GM18517 (cell line): ENCODE measurements at regions not wholly inside any gene's neighbourhood (a gene's known extent, or its start where the extent isn't known, plus 50 kb on each side); places are given as distances from the start of the nearest gene placed in this dataset.
"Not testable (repeated sequence)": the region's sequence is repeated elsewhere in the genome, so short reads cannot be mapped to it uniquely, and the experiment has no call there.

Experiments used
- ATAC-seq: cut with Tn5 transposase; IDR thresholded peaks from one replicate; pipeline ENCODE4 v1.9.1; 2021; ENCODE audit warnings: mild to moderate bottlenecking, moderate library complexity; ENCODE audit not compliant: unreplicated experiment

DNA sequence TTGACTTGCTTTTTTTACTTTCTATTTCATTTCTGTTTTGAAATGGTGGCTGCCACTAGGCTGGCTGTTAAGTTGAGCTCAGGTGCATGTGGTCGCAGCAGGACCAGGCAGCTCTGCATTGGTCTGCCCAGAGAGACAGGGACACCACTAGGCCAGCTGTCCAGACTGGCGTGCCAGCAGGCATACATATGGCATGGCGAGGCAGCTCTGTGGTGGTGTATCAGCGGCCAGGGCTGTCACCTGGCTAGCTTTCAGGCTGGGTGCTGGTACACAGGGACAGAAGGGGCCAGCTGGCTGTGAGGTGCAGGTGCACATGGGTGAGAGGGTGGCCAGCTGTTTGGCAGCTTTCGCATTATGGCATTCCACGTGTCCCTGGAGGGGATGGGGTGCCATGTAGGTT, 654.0 kb upstream of the ACO1 start:
- no peak for ATAC-seq

DNA sequence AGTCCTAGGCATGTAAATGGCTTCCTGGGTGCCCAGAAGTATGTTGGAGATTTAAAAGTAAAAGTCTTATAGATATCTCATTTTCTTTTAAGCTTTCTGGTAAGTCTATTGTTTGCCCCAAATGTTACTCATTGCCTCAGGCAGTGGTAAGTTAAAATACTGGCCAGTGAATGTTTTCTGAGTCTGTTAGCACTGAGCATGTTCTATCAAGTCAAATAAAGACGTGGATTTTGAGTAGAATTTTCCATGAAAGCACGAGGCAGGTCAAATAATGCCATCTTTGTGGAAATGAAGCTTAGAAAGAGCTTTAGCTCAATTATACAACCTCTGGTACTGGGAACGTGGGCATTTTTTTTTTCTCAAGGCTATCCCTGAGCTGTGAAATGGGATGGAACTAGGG, 651.3 kb upstream of the ACO1 start:
- no peak for ATAC-seq

DNA sequence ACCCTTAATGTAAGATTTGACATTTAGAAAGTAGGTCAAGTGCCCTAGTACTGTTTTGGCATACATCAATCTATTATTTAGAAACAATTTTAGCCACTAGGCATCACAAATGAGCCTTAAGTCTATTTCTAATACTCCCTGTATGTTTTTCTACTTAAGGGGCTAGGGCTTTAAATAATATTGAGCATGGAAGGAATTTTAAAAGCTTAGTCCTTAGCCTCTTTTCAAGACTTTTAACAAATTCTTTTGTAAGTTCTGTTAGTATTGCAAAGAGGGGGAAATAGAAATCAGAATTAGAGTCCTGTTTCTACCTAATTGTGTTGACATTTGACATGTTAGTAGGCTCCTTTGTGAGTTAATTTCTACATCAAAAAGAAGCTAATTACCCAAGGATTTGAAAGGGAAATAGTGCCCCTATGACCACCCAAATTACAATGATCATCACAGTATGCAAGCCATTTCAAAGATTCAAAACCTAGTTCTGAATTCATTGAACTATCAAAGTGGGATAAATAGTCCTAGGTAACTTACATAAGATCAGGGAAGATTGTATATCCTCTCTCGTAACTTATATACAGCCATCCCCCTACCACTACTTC, 647.8 kb upstream of the ACO1 start:
- no peak for ATAC-seq

DNA sequence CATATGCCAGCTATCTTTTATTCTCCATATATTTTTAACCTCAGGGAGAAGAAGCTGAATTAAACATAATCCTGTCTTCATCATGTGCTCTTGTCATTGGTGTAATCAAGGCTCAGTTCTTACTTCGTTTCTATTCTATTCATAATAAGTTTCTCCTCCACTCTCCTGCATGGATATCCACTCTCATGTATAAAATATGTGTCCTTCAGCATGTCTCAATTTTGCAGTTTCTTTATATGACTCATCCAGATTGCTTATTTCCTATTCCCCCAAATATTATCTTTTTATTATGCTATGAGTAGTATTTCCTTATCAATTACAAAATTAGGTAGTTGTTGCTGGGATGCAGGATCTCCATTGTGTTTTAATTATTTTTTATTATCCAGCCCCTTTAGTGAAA, 643.7 kb upstream of the ACO1 start:
- no peak for ATAC-seq

DNA sequence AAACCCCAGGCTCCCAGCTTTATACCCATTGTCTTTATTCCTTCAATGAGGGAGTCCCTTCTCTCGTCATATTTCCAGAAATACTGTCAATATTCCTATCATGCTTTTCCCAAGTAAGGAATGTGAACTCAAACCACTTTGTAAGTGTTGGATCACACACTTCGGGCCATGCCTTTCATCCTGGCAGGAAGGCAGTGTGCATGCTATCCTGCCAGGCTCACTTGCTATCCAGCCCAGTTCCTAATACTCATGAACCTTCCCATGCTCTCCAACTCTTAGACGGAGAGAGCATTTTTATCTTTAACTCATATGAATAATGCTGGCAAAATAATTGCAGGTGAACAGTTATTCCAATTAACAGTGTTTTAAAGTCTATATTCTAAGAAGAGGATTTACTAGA, 639.9 kb upstream of the ACO1 start:
- no peak for ATAC-seq

DNA sequence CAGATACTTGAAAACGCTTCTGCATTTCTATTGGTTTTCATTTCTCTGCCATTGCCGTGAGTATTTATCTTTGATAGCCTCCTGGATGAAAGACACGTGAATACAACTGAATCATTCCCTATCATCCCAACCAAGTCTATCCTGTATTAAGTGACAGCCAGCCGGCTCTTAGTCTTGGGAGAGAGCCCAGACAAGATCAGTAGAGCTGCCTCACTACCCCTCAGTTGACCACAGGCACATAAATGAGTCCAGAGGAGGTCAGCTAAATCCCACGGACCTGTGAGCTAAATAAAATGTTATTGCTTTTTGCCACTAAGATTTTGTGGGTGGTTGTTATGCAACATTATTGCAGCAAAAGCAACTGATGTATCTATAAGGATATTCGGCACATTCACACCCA, 639.0 kb upstream of the ACO1 start:
- ATAC-seq: no peak

DNA sequence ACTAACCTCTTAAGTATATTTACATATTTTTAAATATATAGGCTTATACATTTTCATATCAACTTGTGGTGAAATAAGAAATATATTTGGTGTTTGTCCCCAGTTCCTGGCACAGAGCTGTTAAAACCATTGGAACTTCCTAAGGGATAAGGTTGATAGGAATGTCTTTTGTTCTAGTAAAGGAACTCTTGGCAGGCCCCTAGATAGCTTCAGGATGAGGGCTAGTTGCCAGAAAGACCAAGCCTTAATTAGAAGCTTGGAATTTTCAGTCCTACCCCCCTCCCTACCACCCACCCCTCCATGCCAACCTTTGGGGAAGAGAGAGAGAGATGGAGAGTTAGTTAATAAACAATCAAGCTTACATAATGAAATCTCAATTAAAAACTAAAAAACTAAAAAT, 638.6 kb upstream of the ACO1 start:
- no peak for ATAC-seq

DNA sequence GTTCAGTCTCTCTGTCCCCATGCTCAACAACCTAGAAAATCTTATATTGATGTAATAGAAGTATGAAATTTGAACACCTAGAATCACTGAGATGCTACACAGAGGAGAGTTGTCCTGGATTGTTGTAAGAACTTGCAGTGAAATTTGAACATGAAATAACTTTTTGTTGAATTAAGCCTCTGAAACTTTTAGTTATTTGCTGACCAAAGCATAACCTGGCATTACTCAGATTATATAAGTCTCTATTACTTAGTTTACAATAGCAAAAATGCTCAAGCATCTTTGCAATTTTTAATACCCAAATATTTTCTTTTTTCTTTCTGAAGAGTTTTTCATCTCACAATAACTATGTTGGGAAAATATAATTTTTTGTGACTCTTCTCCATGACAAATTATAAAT, 630.7 kb upstream of the ACO1 start:
- ATAC-seq: no peak

DNA sequence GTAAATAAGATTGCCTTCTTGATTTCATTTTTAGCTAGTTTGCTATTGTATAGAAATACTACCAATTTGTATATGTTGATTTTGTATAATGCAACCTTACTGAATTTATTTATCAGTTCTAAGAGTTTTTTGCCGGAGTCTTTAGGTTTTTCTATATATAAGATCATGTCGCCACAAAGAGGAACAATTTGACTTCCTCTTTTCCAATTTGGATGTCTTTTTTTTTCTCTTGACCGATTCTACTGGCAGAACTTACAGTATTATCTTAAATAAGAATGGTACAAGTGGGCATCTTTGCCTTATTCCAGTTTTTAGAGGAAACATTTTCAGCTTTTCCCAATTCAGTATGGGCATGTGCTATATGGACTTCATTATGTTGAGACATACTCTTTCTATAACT, 624.7 kb upstream of the ACO1 start:
- no peak for ATAC-seq

DNA sequence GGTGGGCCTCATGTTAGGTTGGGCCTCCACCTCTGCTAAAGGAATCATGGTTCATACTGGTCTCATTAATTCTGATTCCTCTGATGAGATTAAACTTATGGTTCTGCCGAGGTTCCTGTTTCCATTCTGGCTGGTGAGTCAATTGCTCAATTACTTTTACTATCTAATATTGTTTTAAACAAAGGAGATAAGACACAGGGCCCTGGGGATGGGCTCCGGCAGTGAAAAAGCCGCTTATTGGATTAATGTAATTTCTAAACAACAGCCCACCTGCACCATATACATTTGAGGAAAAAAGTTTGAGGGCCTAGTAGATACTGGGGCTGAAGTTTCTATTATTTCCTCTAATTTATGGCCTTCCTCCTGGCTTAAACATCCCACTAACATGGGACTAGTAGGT, 610.4 kb upstream of the ACO1 start:
- ATAC-seq: not testable (repeated sequence)

DNA sequence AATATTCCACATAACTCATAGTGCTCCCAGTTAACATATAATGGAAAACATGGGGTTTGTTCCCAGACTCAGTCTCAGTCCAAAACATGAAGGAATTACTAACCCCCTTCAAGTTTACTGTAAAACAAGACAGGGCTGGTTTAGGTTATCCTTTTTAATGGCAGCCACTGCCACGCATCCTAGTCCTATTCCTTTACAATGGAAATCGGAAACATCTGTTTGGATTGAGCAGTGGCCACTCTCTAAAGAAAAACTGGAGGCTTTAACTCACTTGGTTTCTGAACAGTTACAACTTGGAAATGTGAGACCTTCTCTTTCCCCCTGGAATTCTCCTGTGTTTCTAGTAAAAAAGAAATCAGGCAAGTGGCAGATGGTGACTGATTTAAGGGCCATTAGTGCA, 609.9 kb upstream of the ACO1 start:
- ATAC-seq: no peak

DNA sequence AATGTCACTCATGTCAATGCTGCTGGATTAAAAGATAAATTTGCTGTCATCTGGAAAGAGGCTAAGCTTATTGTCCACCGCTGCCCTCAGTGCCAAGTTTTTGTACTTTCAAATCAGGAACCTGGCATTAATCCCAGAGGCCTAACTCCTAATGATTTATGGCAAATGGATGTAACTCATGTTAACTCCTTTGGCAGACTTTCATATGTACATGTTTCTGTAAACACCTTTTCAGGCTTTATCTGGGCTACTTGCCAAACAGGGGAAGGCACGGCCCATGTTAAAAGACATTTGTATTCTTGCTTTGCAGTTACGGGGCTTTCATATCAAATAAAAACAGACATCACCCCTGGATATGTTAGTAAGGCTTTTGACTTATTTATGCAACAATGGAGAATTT, 608.0 kb upstream of the ACO1 start:
- ATAC-seq: no peak

DNA sequence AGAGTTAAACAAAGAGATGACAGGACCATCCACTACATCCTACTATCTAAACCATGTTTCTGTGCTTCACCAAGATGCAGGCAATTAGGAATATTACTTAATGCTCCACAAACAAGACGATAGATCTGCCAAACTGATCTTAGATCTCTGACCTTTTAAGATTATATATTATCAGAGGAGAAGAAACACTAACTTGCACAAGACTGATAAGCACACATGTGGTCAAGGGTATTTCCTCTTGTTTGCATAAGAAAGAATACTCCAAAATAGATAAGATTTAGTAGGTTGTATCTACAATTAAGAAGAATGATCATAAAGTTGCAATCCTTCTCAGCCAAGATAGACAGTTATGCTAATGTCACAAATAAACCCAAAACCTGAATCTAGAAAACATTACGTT, 601.0 kb upstream of the ACO1 start:
- no peak for ATAC-seq

DNA sequence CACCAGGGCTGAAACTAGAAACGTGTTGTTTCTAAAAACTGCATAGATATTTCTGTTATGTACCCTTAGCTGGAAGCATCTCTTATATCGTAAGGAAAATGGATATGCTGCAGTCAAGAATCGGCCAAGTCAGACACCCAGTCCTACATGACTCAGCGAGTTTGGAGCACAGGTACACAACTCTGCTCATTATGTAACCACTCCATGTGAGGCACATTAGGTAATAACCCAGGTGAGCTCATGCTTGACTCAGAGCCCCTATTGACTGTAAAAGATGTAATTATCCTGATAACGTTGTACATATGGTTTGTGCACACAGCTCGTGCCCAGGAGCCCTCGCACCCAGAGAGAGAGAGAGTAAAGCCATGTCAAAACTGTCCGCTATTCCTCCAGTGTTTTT, 593.7 kb upstream of the ACO1 start:
- no peak for ATAC-seq

DNA sequence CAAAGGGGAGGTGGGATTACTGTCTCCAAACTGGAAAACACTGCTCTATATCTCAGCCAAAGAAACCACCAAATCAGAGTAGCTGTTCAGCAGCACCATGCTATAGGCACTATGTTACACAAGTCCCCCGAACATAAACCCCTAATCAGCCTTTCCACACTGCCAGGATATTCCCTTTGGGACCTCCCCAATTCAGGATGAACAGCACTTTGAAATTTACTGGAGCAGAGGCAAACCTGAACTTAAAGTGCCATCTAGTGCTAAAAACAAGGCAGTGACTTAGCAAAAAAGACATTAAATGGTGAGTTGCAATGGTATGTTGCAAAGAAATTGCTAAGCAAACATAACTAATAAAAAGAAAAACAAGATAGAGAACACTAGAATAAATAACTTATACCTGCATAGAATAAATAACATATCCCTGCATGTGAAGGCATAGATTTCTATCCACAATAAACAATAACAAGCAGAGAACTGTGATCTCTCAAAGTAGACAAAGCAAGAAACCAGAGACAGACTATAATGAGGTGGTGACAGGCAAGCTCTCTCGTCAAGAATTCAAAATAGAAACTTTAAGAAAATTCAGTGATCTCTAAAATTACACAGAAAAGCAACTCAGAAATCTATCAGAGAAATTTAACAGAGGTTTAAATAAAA, 584.4 kb upstream of the ACO1 start:
- ATAC-seq: no peak

DNA sequence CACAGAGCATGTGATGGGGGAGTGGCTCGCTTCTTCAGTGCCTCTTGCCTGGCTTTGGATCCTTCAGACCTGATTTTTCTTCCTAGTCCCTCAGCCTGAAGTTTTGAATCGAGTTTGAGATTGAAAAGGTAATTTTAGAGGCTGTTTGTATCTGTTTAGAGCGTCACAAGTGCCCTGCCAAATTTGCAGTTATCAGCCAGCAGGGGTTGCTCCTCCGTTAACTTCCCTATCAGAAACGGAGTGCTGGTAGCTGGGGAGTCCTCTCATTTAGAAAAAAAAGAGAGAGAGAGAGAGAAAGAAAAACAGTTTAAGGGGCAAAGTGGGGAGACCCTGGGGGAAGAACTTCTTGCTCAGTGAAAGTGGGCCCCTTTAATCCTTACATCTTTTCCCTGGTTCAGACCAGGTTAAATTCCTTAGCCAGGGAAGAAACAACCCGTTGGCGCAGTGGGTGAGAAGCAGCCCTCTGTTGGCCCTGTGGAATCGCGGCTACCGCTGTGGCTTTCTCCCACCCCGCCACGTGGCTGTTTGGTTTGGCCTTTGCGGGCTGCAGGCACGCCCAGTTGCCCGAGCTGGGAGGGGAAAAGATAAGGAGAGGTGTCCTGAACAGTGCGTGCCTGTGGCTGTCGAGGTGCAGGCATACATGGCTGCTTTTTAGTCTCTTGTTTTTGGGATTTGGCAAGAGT, 576.7 kb upstream of the ACO1 start:
- ATAC-seq: no peak

DNA sequence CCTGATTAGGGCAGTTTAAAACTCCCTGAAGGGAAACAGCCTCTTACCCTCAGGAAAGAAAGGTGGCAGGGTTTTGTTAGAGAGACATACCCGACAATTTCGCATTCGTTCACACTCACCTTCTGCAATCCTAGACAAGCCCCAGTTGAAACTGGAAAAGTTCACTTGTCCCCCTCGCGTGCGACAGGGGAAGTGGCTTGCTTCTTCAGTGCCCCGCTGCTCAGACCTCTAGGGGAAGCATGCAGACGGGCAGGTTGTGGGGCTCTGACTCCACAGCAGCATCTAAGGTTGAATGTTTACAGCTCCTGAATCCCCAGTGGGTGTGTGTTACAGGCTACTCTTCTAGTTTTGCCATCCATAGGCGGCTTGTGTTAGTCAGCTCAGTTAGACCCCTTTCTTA, 575.7 kb upstream of the ACO1 start:
- ATAC-seq: no peak

DNA sequence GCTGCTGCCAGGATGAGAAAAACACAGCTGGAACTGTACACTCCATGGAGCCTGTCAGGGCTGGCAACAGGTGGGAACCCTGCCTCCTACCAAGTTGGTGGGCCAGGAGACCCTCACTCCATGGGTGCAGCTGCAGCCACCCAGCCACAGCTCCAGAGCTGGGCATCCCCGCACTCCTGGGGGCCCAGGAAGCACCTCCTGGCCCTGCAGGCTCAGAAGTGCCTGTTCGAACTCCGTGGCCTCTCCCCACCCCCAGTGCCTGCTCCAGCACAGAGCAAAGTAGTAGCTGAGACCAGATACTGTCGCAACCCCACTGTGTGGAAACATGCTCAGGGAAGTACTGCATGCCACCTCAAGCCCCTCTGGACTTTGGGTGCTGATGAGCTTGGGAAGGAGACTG, 564.0 kb upstream of the ACO1 start:
- ATAC-seq: no peak

DNA sequence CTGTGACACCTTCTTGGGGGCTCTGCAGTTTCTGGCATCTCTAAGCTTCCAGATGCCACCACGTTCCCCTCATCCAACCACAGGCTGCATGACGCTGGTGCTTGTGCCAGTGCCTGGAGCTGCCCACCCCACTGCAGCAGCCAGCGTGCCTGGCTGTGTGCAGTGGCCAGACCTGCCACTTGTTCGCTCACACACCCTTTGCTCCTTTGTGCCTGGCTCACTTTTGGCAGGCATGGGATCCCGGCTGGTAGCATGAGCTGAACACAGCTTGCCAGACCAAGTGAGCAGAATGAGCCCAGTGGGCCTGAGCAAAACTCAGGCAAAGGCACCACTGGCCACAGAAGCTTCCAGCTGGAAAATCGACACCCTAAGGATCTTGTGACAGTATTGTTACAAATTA, 562.9 kb upstream of the ACO1 start:
- no peak for ATAC-seq

DNA sequence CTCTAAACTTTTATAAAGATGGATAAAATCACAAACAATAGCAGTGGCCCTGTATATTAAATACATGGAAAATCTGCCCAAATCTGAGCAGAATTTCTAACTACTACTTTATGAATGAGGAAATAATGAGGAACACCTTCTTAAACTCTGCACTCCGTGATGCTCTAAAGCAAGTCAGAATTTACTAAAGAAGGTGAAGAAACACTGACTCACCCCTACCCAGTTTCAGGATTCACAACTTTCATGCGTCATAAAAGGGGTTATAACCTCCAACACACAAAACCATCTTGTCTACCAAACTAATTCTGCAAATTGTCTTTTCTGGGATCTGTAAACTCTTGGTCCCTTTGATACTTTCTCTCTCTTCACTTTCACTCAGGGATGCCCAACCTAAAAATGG, 561.1 kb upstream of the ACO1 start:
- no peak for ATAC-seq

DNA sequence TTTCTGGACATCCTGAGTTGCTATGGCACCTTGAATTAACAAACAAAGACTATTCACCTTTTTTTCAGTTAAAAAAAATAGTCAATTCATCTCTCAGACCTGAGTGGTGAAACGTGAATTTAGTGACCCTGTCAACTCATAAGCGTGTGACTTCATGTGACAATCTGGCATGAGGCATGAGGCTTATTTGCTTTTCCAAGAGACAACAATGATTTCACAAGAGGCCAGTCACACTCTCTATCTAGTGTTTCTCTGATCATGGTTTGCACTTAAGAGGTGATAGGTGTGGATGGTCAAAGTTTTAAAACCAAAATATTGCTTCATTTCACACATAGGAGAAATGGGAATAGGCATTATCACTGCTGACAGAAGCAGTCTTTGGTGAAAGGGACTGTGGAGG, 559.6 kb upstream of the ACO1 start:
- ATAC-seq: no peak

DNA sequence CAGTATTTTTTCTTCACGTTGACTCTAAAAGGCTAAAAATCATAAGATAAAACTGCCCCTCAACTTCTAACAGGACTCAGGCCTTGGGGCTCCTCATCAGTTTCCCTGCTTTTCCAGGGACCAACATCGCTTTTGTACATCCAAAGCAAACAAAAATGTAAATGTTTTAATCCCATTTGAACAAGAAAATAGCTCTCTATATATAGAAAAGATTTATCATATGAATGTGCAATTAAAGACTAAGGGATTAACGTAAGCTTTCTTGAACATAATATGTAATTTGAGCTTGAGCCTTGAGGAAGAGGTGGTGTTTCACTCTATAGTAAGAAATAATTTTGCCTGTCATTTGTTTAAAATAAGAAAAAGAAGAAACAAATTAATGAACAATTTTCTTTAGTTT, 547.2 kb upstream of the ACO1 start:
- ATAC-seq: no peak

DNA sequence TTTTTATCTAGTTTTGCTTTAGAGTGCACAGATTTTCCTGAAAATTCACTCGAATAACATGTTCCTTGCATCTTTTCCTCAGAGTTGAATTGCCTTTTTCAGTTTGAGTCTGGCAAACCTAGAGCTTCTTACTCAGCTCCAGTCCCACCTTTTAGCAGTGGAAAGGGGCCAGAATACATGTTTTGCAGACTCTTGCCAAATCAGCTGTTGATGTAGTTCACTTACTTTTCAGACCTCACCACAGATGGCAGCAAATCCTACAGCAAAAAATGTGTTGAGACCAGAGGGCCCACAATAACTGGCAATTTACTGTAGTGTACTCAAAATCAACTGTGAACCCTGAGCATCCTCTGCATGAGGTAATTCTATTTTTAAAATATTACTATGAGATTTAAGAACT, 545.2 kb upstream of the ACO1 start:
- ATAC-seq: no peak
